HG03571 (cell line): ENCODE measurements at regions not wholly inside any gene's neighbourhood (a gene's known extent, or its start where the extent isn't known, plus 50 kb on each side); places are given as distances from the start of the nearest gene placed in this dataset.

Experiments used
- ATAC-seq: cut with Tn5 transposase; IDR thresholded peaks from one replicate; pipeline ENCODE4 v1.9.1; 2021; ENCODE audit not compliant: unreplicated experiment

DNA sequence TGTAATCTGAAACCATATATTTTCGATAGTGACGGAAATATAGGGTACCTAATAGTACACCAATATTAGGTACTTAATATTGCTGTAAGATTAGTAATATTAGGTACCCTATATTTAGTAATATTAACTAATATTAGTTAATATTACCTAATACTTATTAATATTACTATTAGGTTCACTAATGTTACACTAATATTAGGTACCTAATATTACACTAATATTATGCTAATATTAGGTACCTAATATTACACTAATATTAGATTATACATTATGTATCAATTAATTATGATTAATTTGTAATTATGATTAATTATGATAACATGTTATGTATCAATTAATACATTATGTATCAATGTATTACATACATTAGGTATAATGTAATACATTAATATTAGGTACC is 518.2 kb upstream of the LRATD1 start:
- no peak for ATAC-seq

DNA sequence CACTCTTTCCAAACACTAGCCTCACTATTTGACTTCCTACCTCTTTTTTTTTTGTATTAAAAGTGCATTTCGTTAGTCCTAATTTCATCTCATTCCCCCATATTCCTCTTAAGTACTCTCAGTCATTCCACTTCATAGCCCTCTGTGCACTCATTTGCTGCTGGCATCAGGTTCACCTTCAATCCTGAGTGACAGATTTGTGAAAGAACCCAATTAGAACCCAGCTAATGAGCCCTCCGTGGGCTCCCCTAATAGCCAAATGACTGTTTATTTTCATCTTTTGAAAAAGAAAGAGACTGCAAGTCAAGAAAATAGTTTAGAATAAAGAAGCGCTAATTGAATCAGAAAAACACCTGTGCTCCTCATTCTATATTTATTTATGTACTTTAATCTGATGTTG is 512.1 kb upstream of the LRATD1 start:
- ATAC-seq: no peak

DNA sequence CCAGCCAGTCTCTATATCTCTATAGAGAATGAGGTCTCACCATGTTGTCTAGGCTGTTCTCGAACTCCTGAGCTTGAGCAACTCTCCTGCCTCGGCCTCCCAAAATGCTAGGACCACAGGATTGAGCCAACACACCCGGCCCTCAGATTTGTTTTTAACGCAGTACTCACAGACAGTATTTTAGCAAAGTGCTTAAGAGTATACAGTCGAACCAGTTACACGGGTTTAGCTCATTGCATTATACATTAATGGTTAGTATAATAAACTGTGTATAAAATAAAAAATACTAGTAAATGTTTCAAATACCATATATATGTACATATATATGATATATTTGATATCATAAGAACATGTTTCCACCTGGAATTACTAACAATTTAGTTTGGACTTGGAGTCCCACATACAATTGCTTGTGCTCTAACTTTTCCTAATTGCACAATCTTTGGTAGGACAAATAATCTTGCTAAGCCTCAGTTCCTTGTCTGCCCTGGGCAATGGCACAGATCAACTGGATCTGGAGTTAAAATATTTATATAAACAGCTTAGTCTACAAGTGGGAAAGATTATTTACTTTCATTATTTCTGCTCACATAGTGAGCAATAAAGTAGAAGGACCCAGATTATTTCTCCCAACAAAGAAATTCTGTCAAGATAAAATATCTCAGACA is 508.9 kb upstream of the LRATD1 start:
- ATAC-seq: no peak

DNA sequence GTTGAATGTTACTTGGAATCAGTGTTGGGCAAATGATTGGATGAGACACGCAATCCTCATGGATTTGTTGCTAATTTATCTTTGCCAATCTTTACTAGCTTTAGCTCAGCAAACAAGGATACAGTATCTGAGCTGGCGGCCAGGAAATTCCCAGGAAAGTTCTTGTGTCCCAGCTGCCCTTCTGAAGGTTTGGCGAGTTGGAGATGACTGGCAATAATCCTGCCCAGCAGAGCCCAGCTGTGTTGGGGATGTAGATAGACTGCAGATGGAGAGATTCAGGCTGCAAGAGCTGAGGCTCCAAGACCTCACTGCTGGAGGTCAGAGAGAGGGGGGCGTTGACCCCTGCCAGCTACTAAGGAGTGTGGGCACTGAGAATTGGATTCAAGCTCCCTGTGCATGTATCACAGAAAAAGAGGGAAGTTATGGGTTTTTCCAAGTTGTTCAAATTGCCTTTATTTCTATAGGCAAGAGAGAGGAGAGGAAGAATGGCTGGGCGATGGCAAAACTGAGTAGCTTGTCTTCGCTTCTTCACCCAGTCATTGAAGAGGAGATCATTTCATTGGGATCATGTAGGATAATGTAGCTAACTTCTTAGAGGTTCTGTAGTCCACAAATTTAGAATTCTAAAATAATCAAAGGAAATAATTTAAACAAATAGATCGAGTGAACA is 506.8 kb upstream of the LRATD1 start:
- no peak for ATAC-seq

DNA sequence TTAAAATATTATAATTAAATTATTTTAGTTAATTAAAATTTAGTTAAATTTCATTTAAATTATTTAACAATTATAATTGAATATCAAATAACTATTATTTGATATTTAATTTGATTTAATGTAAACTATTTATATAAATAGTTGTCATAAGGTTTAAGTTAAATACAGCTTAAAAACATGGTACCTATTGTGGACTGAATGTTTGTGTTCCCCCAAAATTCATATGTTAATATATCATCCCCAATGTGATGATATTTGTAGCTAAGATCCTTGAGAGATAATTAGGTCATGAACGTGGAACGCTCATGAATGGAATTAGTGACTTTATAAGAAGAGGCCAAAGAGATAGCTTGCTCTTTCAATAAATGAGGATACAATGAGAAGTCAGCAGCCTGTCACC is 505.7 kb upstream of the LRATD1 start:
- no peak for ATAC-seq

DNA sequence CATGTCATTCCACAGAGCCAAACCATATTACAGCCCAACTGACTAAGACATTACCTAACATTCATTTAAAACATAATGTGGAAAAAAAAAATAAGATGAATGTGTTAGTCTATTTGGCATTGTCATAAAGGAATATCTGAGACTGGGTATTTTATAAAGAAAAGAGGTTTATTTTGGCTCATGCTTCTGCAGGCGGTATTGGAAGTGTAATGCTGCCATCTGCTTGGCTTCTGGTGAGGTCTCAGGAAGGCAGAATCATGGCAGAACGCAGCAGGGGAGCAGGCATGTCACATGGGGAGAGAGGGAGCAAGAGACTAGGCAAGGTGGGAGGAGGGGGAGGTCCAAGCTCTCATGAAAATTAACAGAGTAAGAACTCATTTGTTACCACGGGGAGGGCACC is 504.8 kb upstream of the LRATD1 start:
- no peak for ATAC-seq

DNA sequence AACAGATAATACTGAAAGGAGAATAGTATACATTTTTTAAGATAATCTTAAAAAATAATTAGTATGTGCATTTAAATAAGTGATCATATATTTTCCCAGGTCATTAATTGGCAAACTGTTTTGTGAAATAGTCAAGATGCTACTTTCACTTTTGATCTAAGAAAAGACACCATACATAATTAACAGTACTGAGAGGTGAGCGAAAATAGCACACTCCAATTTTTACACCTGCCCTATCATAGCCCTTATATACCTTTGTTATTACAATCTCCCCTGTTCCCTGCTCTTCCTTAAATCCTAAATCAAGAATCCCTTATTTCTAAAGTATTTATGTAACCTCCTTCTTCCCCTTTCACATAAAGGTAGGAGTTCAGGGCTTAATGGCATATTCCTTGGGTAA is 500.1 kb upstream of the LRATD1 start:
- ATAC-seq: no peak

DNA sequence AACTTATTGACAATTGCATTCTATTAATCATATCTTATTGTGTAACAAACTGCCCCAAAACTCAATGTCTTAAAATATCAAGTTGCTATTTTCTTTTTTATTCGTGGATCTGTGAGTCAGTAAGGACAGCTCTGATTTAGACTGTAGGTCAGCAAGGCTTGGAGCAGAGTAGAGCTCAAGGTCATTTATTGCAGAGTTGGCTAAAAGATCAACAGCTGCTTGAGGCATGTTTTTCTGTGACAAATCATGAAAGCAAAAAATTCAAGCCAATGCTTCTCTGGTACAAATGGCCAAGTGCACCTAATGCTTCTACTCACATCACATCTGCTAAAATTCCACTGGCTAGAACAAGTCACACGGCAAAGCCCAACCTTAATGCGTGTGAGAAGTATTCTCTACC is 497.7 kb upstream of the LRATD1 start:
- no peak for ATAC-seq

DNA sequence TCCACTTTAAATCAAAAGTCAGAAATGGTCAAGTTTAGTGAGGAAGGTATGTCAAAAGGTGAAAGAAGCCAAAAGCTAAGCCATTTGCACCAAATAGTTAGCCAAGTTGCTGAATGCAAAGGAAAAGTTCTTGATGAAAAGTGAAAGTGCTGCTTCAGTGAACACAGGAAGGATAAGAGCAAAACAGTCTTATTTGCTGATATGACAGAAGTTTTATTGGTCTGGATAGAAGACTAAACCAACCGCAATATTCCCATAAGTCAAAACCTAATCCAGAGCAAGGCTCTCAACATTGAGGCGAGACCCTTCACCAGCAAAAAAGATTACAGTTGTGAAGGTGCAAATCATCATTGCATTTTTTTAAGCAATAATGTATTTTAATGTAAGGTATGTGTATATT is 496.5 kb upstream of the LRATD1 start:
- no peak for ATAC-seq

DNA sequence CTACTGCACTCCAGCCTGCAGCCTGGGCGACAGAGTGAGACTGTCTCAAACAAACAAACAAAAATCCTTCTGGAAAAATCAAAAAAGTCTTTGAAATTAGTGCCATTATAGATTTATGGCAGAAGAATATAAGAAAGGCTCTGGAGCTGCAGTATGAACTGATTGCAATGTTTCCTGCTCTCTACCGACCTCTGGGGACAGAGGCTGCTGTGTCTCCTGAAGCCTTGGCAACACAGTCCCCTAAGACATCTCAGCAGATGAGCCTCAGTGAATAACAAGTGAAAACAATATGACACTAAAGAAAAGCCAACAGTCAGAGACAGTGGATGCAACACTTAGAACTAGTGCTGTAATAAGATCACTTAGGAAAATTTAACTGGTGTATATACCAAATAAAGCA is 494.9 kb upstream of the LRATD1 start:
- no peak for ATAC-seq

DNA sequence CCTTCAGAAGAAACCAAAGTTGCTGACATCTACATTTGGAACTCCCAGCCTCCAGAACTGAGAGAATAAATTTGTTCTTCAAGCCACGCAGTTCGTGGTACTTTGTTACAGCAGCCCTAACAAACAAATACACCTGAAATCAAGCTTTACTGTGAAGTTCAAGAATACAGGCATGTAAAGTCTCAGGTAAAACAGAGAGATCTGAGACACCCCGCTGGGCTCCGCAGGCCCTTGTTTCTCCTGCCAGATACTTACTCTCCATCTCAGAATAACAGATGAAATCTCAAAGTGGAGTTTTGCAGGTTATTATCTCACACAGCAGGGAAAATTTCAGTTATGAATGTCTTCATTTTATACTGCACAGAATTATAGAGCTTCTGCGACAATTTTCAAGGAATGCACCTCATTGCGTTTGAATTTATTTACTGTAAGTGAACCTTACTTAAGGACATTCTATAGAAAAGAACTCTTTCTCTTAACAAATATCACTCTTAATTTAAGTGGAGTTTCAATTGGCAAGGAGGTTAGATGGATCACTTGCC is 492.4 kb upstream of the LRATD1 start:
- no peak for ATAC-seq

DNA sequence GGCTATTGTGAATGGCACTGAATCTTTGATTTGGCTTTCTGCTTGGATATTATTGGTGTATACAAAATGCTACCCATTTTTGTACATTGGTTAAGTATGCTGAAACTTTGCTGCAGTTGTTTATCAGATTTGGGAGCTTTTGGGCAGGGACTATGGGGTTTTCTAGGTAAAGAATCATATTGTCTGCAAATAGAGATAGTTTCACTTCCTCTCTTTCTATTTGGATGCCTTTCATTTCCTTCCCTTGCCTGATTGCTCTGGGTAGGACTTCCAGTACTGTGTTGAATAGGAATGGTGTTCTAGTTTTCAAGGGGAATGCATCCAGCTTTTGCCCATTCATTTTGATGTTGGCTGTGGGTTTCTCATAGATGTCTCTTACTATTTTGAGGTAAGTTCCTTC is 489.1 kb upstream of the LRATD1 start:
- no peak for ATAC-seq

DNA sequence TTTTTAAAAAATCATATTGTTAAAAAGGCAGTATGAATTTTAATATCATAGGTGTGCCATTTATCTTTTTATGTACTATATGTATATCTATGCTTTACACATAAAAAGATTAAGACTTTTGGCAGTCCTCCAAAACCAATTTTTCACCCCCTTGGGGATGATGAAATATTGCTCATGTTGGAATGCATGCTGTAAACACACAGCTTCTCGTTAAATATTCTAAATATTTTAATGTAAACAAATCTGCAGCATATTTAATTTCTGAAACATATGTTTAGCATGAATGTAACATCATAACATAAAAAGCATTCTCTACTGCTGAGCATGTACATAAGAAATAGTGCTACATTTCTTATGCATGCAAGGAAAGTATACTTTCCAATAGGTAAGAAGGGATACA is 484.3 kb upstream of the LRATD1 start:
- ATAC-seq: no peak

DNA sequence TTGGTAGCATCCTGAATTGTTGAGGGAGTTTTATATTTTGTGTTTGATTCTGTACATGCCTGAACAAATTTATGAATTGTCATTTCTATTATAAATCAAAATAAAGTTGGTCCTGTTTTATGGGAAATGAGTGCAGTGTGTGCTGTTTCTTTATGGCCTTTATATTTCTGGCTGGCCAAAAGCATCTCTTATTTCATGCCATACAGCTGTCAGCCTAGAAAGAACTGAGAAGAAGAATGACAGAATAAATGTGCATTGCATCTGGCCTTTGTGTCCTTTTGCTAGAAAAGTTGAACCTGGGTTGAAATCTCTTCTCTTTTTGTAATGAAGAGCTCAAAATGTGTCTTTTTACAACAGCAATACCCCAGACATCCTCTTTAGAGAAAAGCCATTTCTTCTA is 474.7 kb upstream of the LRATD1 start:
- ATAC-seq: no peak

DNA sequence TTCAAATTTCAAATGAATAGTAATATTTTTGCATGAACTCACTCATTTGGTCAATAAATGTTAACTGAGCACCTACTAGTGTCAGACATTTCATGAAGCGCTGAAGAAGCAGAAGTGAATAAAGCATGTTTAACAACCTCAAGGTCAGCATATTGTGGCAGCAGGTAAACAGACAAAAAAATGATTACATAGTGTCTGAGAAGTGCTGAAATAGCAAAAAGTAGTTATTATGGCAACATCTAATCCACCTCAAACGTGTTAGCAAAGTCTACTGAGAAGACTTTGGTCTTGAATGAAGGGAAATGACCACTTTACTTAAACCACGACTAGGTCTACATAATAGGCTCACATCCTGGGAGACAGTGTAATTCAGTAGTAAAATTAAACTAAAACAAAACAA is 452.2 kb upstream of the LRATD1 start:
- no peak for ATAC-seq

DNA sequence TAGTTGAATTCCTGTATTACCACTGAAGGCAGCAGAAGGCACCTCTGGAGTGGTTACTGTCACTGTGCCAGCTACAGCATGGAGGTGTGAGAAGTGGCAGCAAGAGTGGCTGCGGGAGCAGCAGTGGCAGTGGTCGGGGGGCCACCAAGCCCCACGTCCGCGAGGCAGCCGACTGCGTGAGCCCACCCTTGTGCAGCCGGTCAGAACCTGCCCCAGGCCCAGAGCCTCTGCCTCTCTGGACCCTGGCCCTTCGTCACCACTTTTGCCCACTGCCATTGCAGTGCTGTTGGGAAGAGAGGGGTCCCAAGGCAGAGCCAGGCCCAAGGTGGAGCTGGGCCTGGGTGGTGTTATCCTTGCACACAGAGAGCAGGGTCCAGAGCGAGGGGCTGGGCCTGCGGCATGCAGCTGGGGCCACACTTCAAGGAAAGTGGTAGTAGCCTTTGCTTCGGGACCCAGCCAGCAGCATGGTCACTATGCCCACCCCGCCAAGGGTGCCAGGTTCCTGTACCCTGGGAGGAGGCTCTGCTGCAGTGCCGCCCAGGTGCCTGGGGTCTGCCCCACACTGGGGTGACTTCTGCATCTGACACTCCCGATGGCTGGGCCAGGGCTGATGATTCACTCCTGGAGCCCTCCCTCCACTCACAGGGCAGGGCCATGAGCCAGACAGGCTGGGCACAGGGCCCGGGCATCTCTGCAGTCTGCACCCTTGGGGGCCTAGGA is 450.1 kb upstream of the LRATD1 start:
- ATAC-seq: no peak

DNA sequence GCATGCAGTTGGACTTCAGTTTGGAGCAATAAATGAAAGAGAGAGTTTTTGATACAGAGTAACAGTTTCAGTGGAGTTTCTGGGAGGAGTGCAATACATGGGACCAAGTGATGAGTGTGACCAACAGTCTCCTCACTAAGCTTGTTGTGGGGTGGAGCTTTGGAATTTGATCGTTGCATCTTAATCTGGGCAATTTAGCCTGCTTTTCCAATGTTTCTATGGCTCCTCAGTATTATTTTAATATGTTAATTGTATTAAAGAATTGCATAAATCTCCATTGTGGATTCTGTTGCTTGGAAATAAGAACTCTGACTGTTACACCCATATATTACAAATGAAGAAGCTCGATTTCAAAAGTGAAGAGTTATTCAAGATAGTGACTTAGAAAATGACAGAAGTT is 446.6 kb upstream of the LRATD1 start:
- ATAC-seq: no peak

DNA sequence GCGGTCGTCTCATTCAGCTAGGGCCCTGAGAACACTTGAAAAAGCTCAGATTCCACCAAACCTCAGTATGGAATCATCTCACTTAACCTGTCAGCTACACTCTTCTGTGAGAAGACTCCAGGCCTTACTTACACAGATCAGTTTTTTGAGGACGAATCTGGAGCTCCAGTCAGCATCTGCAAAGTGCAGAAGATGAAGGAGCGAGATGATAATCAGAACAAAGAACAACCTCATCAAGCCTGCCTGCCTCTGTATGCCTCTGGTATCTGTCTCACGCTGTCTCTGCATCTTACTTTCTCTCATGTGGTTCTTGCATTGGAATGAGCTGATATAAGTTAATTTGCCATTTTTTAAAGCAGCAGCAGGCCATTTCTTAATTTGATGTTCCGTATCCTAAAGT is 444.1 kb upstream of the LRATD1 start:
- no peak for ATAC-seq

DNA sequence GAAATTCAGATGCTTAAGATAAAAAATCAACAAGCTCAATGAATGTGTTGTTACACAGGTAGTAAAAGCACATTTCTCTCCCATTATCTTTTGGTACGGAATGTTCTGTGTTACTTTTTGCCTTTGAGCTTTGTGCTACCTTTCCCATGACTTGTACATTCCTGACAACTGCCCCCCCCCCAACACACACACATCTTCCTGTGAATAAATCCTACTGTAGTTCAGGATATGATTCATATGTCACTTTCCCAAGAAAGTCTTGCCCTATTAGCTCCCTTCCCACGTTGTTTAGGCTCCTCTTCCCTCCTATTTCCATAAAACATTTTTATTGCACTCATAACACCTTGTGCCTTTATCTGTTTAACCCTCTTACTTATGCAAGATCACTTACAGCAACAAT is 442.6 kb upstream of the LRATD1 start:
- no peak for ATAC-seq

DNA sequence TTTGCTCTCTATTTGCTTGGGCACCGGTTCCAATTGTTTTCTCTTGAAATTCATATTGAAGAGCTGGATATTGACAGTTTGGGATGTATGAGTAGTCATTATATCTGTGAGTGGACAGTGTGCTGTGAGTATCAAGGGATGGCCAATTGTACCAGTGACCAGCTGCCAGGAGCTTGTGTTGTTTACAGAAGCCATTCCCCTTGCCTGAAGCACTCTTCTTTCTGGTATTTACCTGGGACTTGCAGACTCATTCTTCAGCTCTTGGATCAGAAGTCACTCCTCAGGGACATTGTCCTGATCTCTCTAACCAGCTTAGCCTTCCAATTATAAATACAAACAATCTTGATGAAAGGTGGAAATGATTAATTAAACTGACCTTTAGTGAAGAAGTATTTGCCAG is 438.3 kb upstream of the LRATD1 start:
- ATAC-seq: no peak

DNA sequence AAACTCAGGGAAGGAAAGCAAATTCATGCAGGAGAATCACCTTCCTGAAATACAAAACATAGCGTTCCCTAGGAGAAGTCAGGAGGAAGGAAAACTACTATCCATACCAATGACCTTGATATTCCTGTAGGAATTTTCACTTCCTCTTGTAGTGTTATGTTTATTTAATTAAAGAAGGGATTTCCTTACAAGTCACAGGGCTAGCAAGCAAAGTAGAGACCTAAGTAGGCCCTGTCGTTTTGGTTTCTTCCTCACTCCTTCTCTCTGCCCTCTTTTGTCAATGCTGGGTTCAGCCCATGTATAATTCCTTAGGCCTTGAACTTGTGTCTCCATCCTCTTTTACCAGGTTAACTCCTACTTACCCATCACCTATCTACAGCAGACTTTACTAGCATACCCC is 435.2 kb upstream of the LRATD1 start:
- ATAC-seq: no peak

DNA sequence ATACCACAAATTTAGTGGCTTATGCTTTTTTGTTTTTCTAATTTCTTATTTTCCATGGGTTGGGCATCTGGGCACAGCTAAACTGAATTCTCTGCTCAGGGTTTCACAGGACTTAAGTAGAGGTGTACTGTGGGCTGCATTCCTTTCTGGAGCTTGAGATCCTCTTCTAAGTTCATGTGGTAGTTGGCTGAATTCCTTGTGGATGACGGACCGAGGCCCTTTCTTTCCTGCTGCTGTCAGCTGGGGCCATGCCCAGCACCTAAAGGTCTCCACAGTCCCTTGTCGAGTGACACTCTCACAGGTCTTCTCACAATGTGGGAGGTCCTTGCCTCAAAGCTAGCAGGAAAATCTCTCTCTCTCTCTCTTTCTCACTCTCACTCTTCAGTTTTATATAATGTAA is 433.5 kb upstream of the LRATD1 start:
- ATAC-seq: no peak
